Activated T-helper 1 cell treated with anti-CD3 and anti-CD28 coated beads, Interleukin-12 subunit alpha, Interleukin-12 subunit beta, Interleukin-2, Interleukin-4 antibody, amounts not matched to agents 30 ng/mL and 10 ng/mL and 1 ng/mL, durations not matched to agents 14 hours and 24 hours and 36 hours (primary cell): ENCODE measurements at regions not wholly inside any gene's neighbourhood (a gene's known extent, or its start where the extent isn't known, plus 50 kb on each side); places are given as distances from the start of the nearest gene placed in this dataset.

ENCODE experiments used
- DNase-seq: peaks from one replicate; pipeline ENCODE4 v3.0.0; 2021; ENCODE audit warnings: low spot score
- H3K27ac Mint-ChIP-seq: one replicate; pipeline ENCODE4 v1.8.0; 2021; ENCODE audit warnings: mild to moderate bottlenecking, mixed read lengths
- H3K27me3 Mint-ChIP-seq: one replicate; pipeline ENCODE4 v1.8.0; 2022; ENCODE audit warnings: mild to moderate bottlenecking, moderate library complexity, mixed read lengths; ENCODE audit not compliant: insufficient read depth
- H3K36me3 Mint-ChIP-seq: one replicate; pipeline ENCODE4 v1.8.0; 2021; ENCODE audit warnings: low read depth, mixed read lengths
- H3K4me1 Mint-ChIP-seq: one replicate; pipeline ENCODE4 v1.8.0; 2021; ENCODE audit warnings: low read depth, mixed read lengths
- H3K4me3 Mint-ChIP-seq: one replicate; pipeline ENCODE4 v1.8.0; 2021; ENCODE audit warnings: mild to moderate bottlenecking, moderate library complexity, mixed read lengths
- H3K9me3 Mint-ChIP-seq: one replicate; pipeline ENCODE4 v1.8.0; 2021; ENCODE audit warnings: mixed read lengths
- intact Hi-C: fragments of 100-400 bp; cut with micrococcal nuclease; formaldehyde crosslinking; loops from one replicate; pipeline ENCODE4 v1.15.1; 2024

DNA sequence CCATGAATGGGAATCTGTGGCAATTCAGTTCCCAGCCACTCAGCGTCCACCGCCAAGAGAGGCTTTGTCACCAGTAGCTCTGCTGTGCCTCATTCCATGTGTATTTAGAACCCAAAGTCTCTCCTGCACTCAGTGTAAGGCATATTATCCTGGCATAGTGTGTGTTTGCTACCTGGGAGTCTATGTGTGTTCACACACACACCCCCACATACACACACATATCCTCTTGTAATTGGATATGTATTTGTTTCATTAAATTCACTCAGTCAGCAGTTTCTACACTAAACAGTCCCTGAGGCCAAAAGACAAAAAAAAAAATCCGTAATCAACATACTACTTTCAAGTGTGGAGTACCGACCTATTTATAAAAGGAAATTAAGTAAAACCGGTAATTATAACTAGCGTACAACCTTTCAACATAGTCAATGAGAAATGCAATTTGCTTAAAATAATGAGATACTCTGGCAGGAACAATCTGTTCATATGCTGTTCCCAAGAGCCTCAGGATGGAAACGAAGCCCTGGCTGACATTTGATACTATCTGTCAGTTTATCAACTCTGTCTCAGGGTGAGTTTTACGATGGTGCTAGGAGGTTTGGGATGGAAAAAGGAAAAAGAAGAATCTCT, 425.8 kb upstream of the CELF2 start:
- Mint-ChIP-seq H3K36me3 (no peaks in the 10 kb centered on the region), H3K9me3 (no peaks in the 10 kb centered on the region), H3K4me1 (no peaks in the 10 kb centered on the region), H3K27me3 (no peaks in the 10 kb centered on the region), H3K27ac (no peak overlapping the region), H3K4me3 (no peak overlapping the region)
- intact Hi-C loops, result no loop called here
- no peak for DNase-seq

DNA sequence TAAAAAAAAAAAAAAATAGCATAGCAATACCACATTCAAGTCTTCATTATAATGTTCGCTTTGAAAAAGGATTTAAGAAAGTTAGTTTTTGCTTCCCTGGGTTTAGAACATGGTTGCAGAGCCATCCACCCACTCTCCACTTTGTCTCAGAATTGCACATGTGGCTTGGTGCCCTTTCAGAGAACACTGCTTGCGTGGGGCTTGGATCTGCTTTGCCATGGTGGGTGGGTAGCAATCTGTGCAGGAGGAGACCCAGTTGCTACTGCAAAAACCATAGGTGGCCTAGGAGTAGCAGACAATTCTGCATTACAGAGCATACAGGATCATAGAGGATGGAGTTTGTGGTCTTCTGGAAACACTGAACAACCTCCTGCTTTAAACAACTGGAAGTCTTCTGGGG, 421.4 kb upstream of the CELF2 start:
- Mint-ChIP-seq H3K27me3 (no peaks in the 10 kb centered on the region), H3K4me3 (no peak overlapping the region)

DNA sequence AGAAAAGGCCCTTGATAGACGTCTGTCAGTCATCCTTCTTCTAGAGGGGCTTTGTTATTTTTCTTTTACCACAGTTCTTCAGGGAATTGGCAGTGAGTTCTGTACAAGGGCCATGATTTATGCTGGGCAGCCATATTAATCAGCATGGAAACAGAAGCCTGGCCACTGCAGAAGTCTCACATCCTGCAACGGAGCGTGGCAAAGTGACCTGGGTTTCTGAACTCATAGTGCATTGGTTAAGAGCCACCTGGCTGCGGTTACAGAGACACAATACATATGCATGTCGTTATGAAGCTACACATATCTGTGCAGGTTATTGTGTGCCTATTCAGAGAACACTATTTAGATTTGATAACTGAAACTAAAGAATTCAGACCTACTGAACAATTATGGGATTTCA, 419.4 kb upstream of the CELF2 start:
- intact Hi-C loops, result no loop called here
- Mint-ChIP-seq H3K27me3 (no peaks in the 10 kb centered on the region), H3K36me3 (no peaks in the 10 kb centered on the region), H3K4me1 (no peaks in the 10 kb centered on the region), H3K9me3 (no peaks in the 10 kb centered on the region), H3K4me3 (no peak overlapping the region), H3K27ac (no peak overlapping the region)
- DNase-seq, result no peak

More for the DNA sequence above, 421.4 kb upstream of the CELF2 start:
- no peaks in the 10 kb centered on the region for H3K9me3 Mint-ChIP-seq
- DNase-seq, result no peak
- intact Hi-C loops, result no loop called here
- H3K27ac Mint-ChIP-seq, result no peak overlapping the region
- H3K4me1 Mint-ChIP-seq, result no peaks in the 10 kb centered on the region
- no peaks in the 10 kb centered on the region for H3K36me3 Mint-ChIP-seq

DNA sequence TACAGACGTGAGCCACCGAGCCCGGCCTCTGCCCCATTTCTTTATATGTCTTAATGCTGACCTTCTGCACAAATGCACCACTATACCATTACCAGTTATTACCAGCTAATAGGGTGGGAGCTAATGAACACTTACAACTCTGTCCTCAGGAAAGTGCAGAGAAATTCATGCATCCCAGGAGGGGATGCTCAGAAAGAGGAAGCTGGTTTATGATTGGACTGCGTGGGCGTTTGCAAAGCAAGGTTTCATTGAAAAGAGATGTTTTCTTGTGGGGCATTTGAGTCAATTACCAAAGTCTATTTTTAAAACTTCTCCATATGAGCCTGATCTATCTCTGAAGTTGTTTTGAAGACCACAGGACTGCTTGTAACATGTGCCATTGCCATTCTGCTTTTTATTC, 417.7 kb upstream of the CELF2 start:
- no peak for DNase-seq
- intact Hi-C loops, result no loop called here
- H3K27ac Mint-ChIP-seq, result no peak overlapping the region
- H3K4me1 Mint-ChIP-seq, result no peaks in the 10 kb centered on the region
- H3K36me3 Mint-ChIP-seq, result no peaks in the 10 kb centered on the region
- H3K9me3 Mint-ChIP-seq, result peaks cover 4% of the 10 kb centered on the region
- no peaks in the 10 kb centered on the region for H3K27me3 Mint-ChIP-seq
- H3K4me3 Mint-ChIP-seq, result no peak overlapping the region

DNA sequence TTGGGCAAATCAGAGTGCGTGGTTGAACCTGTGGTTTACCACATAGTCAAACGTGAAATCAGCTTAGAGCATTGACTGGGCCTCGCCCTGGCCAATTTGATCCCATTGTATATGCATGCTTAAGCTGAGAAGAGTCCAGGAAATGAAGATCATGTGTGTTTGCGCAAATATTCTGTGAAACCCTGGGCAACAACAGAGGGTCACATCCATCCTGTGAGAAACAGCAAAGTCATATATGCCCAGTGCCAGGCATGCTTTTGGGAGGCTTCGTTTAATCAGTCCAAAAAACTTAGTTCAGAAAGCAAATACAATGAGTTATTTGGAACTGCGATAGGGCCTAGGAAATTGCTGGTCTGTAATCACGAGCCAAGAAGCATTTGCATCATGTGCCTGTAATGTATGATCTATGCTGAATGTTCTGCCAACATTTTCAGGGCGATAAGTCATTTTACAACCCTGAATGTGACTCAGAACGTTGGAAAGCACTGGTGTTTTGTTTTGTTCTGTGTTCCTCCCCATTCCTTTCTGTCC, 412.1 kb upstream of the CELF2 start:
- Mint-ChIP-seq H3K27ac (no peak overlapping the region), H3K9me3 (peaks cover 4% of the 10 kb centered on the region), H3K36me3 (no peaks in the 10 kb centered on the region), H3K4me3 (no peak overlapping the region), H3K27me3 (no peaks in the 10 kb centered on the region), H3K4me1 (no peaks in the 10 kb centered on the region)
- no peak for DNase-seq
- intact Hi-C loops, result no loop called here

DNA sequence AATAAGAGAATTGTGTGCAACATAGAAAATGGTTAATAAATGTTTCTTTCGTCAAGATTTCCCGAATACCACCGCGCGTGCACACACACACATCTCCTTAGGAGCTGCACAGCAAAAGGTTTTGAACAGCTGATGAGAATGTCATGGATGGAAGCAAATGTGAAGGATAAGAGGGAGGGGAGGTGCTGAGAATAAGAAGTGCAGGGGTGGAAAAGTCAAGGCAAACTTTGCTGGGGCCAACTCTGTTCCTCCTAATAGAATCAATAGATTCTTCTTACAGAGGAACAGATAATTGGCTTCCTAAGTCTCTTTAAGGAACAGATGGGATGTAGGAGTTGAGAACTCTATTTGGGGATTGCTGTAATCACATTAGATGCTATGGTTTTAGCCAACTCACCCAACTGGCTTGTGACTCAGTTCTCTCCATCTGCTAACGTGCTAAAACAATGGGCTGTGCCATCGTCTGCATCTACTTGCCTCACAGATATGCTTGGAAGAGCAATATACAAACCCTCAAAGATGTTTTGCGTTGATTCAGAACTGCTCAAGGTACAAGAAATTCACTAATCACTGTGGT, 408.2 kb upstream of the CELF2 start:
- H3K36me3 Mint-ChIP-seq, result no peaks in the 10 kb centered on the region
- no peak for DNase-seq
- no peak overlapping the region for H3K27ac Mint-ChIP-seq
- no peak overlapping the region for H3K4me3 Mint-ChIP-seq
- H3K9me3 Mint-ChIP-seq, result peaks cover 4% of the 10 kb centered on the region
- H3K4me1 Mint-ChIP-seq, result no peaks in the 10 kb centered on the region
- no peaks in the 10 kb centered on the region for H3K27me3 Mint-ChIP-seq
- intact Hi-C loops, result no loop called here

DNA sequence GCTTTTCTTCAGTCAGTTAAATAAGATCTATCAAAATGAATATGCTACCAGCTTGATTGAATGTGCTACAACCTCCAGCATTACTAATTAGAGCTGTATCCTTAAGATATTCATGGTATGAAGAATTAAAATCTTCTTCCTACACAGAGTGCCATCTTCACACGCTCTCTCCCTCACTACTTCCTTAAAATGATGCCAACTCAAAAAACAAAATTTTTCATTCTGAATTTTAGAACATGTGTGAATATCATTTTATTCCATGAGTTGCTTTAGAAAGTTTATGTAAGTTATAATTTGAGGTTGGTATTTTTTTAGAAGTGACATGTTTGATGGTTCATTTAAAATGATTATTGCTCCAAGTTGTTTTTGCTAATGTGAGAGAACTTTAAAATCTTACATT, 407.5 kb upstream of the CELF2 start:
- intact Hi-C loops, result no loop called here
- Mint-ChIP-seq H3K9me3 (no peaks in the 10 kb centered on the region), H3K4me1 (no peaks in the 10 kb centered on the region), H3K4me3 (no peak overlapping the region), H3K27me3 (no peaks in the 10 kb centered on the region), H3K36me3 (no peaks in the 10 kb centered on the region), H3K27ac (no peak overlapping the region)
- no peak for DNase-seq

DNA sequence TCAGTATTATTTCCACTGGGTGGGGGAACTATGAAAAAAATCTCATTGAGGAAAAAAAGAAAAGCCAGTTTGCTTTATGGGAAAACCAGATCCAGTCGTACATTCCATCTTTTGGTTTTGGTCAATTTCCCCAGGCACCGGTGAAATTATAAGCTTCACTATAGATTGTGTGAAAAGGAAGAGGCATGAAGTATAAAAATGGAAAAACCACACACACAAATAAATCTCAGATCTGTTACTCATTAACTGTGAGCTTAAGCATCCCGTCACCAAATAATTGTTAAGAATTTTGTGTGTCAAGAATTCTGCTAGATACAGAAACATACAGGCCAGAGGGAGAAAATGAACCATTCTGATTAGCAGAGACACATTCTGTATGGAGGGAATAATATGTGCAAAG, 405.5 kb upstream of the CELF2 start:
- Mint-ChIP-seq H3K36me3 (no peaks in the 10 kb centered on the region), H3K27ac (no peak overlapping the region), H3K9me3 (no peaks in the 10 kb centered on the region), H3K27me3 (no peaks in the 10 kb centered on the region), H3K4me3 (no peak overlapping the region), H3K4me1 (no peaks in the 10 kb centered on the region)
- DNase-seq, result no peak
- intact Hi-C loops, result no loop called here

DNA sequence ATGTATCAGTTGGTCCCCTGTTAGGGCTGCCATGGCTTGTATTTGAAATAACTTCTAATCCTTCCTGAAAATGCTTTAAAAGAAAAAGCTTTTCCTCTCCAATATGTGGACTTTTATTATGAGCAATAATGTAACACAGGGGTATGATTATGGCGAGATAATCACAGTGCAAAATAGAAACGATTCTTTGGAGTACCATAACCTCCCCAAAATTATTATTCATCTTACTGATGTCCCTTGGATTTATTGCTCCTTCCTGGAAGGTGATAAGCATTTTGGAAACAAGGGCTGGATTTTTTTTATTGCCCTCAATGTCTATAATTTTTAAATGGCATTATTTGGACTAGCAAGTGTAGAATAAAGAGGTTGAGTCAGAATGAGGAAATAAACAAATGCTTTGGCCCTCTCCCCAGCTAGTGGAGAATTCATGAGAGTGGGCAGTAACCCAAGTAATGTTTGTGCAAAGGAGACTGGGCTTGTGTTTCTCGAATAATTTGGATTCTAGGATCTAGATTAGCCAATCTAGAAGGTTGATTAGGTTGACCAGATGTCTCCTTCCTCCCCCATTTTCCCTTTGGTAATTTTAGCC, 403.9 kb upstream of the CELF2 start:
- intact Hi-C loops, result no loop called here
- Mint-ChIP-seq H3K4me3 (no peak overlapping the region), H3K36me3 (no peaks in the 10 kb centered on the region), H3K9me3 (no peaks in the 10 kb centered on the region), H3K27me3 (no peaks in the 10 kb centered on the region), H3K27ac (no peak overlapping the region), H3K4me1 (no peaks in the 10 kb centered on the region)
- DNase-seq, result no peak

DNA sequence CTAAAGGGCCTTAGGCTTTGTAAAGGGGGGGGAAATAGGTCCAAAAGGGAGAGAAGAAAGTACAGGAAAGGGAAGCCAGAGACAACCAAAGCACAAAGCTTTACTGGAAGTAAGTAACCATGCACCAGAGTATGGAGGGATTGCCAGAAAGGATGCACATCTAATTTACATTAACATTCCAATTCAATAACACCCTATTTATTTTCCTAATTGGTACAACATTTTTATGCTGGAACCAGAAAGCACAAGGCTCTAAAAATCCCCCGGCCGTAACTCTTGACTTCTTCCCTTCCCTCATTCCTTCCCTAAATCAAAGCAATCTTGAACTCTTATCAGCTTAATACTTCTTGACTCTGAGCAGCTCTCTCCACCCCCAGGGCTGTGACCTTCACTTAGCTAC, 400.0 kb upstream of the CELF2 start:
- Mint-ChIP-seq H3K9me3 (no peaks in the 10 kb centered on the region), H3K4me1 (no peaks in the 10 kb centered on the region), H3K27me3 (no peaks in the 10 kb centered on the region), H3K27ac (no peak overlapping the region), H3K4me3 (no peak overlapping the region), H3K36me3 (no peaks in the 10 kb centered on the region)
- intact Hi-C loops, result no loop called here
- DNase-seq, result no peak

DNA sequence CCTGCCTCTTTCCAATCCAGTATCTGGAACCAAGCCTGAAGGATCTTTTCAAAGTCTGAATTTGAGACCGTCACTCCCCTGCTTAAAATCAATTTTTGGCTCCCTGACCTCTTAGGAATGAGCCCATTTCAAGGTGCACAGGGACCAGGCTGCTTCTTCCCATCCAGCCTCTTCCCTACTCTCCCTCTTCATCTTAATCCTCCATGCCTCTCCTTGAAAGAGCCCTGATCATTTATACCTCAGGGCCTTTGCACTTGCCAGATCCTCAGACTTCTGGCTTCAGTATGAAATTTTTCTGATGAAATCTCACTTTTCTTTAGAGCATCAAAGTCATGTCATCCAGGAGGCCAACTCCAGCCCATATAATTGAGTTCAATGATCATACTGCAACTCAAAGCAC, 399.5 kb upstream of the CELF2 start:
- Mint-ChIP-seq H3K4me3 (no peak overlapping the region), H3K9me3 (no peaks in the 10 kb centered on the region), H3K27me3 (no peaks in the 10 kb centered on the region), H3K27ac (no peak overlapping the region), H3K36me3 (no peaks in the 10 kb centered on the region), H3K4me1 (no peaks in the 10 kb centered on the region)
- intact Hi-C loops, result no loop called here
- no peak for DNase-seq

DNA sequence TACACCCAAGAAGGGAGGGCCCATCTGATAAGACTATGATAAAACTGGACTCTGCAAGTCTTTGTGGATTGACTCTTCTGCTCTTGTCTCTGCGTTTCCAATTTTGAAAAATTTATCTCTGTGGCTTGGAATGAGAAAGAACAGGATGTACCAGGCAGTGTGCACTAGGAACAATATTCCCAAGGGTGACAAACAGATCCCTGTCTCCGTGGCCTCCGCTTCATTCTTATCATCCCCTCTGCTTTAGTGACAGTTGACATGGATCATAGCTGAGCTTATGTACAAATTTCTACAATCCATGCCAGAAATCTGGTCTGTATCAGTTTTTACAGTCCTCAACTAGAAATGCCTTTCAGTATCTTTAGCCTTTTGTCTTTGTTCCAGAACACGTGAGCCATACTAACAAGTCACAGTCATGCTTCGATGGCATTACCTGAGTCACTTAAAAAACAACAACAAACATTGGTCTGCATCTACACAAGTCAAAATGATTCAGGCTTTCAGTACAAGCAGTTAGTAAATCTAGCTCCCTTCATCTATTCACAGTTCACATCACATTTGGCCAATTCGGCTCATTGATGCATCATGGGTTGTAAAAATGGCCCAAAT, 393.6 kb upstream of the CELF2 start:
- Mint-ChIP-seq H3K4me3 (no peak overlapping the region), H3K36me3 (no peaks in the 10 kb centered on the region), H3K4me1 (no peaks in the 10 kb centered on the region), H3K27me3 (no peaks in the 10 kb centered on the region), H3K27ac (no peak overlapping the region), H3K9me3 (no peaks in the 10 kb centered on the region)
- no peak for DNase-seq
- intact Hi-C loops, result no loop called here

DNA sequence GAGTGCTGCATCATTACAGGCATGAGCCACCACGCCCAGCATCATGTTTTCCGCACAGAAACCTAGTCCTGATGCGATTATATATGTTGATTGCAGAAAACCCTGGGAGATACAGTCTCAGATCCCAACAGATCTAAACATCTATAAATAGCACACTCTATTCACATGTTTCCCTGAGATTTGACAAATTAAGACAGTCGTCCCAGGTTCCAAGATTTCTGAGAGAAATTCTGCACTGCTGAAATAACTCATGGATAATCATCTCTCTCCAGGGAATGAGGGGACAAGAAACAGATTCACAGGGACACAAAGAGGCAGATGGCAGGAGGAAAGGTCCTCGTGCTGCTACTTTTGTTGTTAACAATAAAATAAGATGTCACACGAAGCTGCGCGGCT, 393.1 kb upstream of the CELF2 start:
- H3K4me1 Mint-ChIP-seq, result no peaks in the 10 kb centered on the region
- no peaks in the 10 kb centered on the region for H3K36me3 Mint-ChIP-seq
- no peak overlapping the region for H3K27ac Mint-ChIP-seq
- H3K9me3 Mint-ChIP-seq, result no peaks in the 10 kb centered on the region
- no peaks in the 10 kb centered on the region for H3K27me3 Mint-ChIP-seq
- intact Hi-C loops, result no loop called here
- no peak overlapping the region for H3K4me3 Mint-ChIP-seq
- DNase-seq, result no peak
